Activated T-helper 1 cell treated with anti-CD3 and anti-CD28 coated beads, Interleukin-12 subunit alpha, Interleukin-12 subunit beta, Interleukin-2, Interleukin-4 antibody, amounts not matched to agents 30 ng/mL and 10 ng/mL and 1 ng/mL, durations not matched to agents 14 hours and 24 hours and 36 hours (primary cell): ENCODE measurements at regions not wholly inside any gene's neighbourhood (a gene's known extent, or its start where the extent isn't known, plus 50 kb on each side); places are given as distances from the start of the nearest gene placed in this dataset.

Experiments
- DNase-seq: peaks from one replicate; pipeline ENCODE4 v3.0.0; 2021; ENCODE audit warnings: low spot score
- H3K27ac Mint-ChIP-seq: one replicate; pipeline ENCODE4 v1.8.0; 2021; ENCODE audit warnings: mild to moderate bottlenecking, mixed read lengths
- H3K27me3 Mint-ChIP-seq: one replicate; pipeline ENCODE4 v1.8.0; 2022; ENCODE audit warnings: mild to moderate bottlenecking, moderate library complexity, mixed read lengths; ENCODE audit not compliant: insufficient read depth
- H3K36me3 Mint-ChIP-seq: one replicate; pipeline ENCODE4 v1.8.0; 2021; ENCODE audit warnings: low read depth, mixed read lengths
- H3K4me1 Mint-ChIP-seq: one replicate; pipeline ENCODE4 v1.8.0; 2021; ENCODE audit warnings: low read depth, mixed read lengths
- H3K4me3 Mint-ChIP-seq: one replicate; pipeline ENCODE4 v1.8.0; 2021; ENCODE audit warnings: mild to moderate bottlenecking, moderate library complexity, mixed read lengths
- H3K9me3 Mint-ChIP-seq: one replicate; pipeline ENCODE4 v1.8.0; 2021; ENCODE audit warnings: mixed read lengths
- intact Hi-C: fragments of 100-400 bp; cut with micrococcal nuclease; formaldehyde crosslinking; loops from one replicate; pipeline ENCODE4 v1.15.1; 2024

DNA sequence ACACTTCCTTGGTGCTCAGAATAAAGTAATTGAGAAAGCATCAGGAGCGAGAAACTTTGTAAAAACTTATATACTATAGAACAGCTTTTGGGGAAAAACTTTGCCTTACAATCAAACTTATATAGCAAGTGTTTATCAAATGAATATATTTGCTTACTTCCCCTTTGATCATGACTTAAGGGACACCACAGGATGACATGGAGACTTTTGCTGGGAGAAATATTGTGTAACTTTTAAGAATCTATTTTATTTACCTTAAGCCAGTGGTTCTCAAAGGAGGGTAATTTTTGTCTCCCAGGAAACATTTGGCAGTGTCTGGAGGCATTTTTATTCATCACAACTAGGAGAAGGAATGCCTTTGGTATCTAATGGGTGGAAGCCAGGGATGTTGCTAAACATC, 173.8 kb upstream of the HABP2 start:
- H3K36me3 Mint-ChIP-seq: no peaks in the 10 kb centered on the region
- H3K27ac Mint-ChIP-seq: no peak overlapping the region
- intact Hi-C loops: no loop called here
- no peak for DNase-seq
- H3K27me3 Mint-ChIP-seq: peaks cover 26% of the 10 kb centered on the region
- no peaks in the 10 kb centered on the region for H3K9me3 Mint-ChIP-seq
- peaks cover 14% of the 10 kb centered on the region for H3K4me1 Mint-ChIP-seq
- no peak overlapping the region for H3K4me3 Mint-ChIP-seq

GRCh38 chr10:113381416-113381815, 171.4 kb upstream of the HABP2 start:
- Mint-ChIP-seq H3K9me3 (no peaks in the 10 kb centered on the region), H3K4me3 (no peak overlapping the region), H3K4me1 (peaks cover 14% of the 10 kb centered on the region), H3K27ac (no peak overlapping the region), H3K27me3 (peaks cover 35% of the 10 kb centered on the region), H3K36me3 (no peaks in the 10 kb centered on the region)
- no peak for DNase-seq
- intact Hi-C loops: loop anchor here (10.0 kb wide), 2 partner anchors 257 to 1047 kb away; no protein-coding TSS in a partner anchor

DNA sequence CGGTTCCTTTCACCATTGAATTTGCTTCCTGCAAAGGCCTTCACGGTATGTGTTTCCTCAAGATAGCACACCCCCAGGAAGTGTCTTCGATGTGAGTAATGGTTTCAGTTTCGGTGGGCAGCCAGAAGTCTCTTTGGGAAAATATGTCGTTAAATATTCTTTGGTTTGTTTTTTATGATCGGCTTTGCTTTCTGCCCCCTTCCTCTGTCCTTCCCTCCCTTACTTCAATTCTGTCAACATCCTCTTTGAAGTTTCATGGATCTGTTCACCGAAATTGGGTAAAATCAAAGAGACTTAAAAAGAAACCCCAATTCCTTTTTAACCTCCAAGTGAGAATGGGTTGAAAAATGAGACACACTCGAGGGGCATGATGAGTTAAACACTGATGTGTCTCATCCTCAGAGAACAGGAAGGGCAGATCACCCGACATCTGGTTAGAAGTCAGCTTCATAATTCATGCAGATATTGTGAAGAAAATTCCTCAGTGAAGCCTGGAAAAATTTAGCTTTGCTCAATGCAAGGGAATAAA, 170.8 kb upstream of the HABP2 start:
- Mint-ChIP-seq H3K27ac (no peak overlapping the region), H3K9me3 (no peaks in the 10 kb centered on the region), H3K27me3 (peaks cover 35% of the 10 kb centered on the region), H3K36me3 (no peaks in the 10 kb centered on the region), H3K4me1 (peaks cover 14% of the 10 kb centered on the region), H3K4me3 (peak overlapping the region; percentile 35)
- peak; percentile 0 for DNase-seq
- intact Hi-C loops: loop anchor here (10.0 kb wide), 2 partner anchors 257 to 1047 kb away; no protein-coding TSS in a partner anchor

GRCh38 chr10:113382691-113383090, 170.2 kb upstream of the HABP2 start:
- Mint-ChIP-seq H3K4me1 (peaks cover 14% of the 10 kb centered on the region), H3K27me3 (peaks cover 39% of the 10 kb centered on the region), H3K36me3 (no peaks in the 10 kb centered on the region), H3K9me3 (no peaks in the 10 kb centered on the region), H3K27ac (no peak overlapping the region), H3K4me3 (no peak overlapping the region)
- intact Hi-C loops: loop anchor here (1.0 to 10.0 kb wide), 3 partner anchors 33 to 1048 kb away; no protein-coding TSS in a partner anchor
- DNase-seq: no peak

DNA sequence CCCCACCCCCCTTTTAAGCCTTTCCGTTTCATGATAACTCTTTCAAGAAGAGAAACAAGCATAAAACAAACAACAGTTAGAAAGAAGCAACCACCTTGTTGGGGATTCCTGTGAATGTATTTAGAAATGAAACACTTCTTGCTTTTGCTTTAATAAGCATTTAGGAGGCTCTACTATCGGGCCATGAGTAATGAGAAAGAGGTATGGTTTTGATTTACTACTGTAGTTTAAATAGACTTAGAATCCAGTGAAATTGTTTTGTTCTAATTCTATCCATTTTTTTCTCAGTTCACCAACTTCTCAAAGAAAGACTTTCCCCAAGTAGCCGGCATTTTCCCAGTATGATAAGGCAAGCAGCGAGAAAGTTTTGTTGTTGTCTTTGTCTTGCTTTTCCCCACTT, 168.7 kb upstream of the HABP2 start:
- DNase-seq: no peak
- no peaks in the 10 kb centered on the region for H3K36me3 Mint-ChIP-seq
- intact Hi-C loops: loop anchor here (2.0 to 10.0 kb wide), 3 partner anchors 259 to 1049 kb away; no protein-coding TSS in a partner anchor
- H3K27me3 Mint-ChIP-seq: peaks cover 39% of the 10 kb centered on the region
- H3K4me1 Mint-ChIP-seq: peaks cover 14% of the 10 kb centered on the region
- H3K4me3 Mint-ChIP-seq: no peak overlapping the region
- H3K9me3 Mint-ChIP-seq: no peaks in the 10 kb centered on the region
- no peak overlapping the region for H3K27ac Mint-ChIP-seq

DNA sequence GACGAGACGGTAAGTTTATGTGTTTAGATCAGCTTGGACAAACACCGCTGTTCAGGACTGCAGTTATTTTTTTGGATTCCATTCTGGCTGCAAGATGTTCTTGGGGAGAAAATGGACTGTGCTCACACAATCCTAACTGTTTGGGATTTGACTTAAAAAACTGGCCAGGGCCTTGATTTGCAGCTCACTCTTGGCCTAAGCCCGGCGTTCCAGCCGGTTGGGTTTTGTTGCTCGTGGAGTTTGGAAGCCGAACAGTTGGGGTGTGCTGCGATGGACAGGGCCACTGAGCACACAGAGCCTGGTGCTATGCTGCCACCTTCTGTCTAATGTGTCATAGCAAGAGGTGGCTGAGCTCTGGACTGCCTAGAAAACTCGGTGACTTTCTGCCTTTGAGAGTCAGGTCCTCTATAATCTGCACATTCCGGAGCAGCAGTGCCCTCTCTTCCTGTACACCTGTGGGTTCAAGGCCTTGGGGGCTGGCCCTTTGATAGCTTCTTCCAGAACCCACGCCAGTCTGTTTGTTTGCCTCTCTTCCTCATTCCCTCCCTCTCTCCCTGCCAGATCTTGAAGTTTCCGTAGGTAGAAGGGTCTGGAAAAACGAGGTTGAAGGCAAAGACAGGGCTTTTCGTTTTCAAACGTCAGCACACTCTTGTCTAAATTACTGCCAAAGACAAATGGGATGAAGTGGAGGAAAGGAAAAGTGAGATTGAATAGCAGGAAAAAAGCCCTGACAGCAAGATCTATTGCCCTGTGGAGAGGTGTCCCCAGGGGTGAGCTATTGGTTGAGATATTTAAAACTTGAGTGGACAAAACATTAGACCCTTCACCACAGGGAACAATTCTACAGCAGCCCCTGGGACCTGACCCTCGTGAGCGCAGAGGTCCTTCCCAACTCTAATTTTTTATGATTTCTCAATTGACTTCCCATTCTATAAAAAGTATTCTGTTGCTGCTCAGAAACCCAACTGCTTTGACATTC, 167.5 kb upstream of the HABP2 start:
- Mint-ChIP-seq H3K9me3 (no peaks in the 10 kb centered on the region), H3K27me3 (peaks cover 32% of the 10 kb centered on the region), H3K27ac (no peak overlapping the region), H3K4me1 (peaks cover 14% of the 10 kb centered on the region), H3K4me3 (no peak overlapping the region), H3K36me3 (no peaks in the 10 kb centered on the region)
- DNase-seq: peak; percentile 4
- intact Hi-C loops: loop anchor here (2.0 to 10.0 kb wide), 3 partner anchors 261 to 1051 kb away; no protein-coding TSS in a partner anchor

DNA sequence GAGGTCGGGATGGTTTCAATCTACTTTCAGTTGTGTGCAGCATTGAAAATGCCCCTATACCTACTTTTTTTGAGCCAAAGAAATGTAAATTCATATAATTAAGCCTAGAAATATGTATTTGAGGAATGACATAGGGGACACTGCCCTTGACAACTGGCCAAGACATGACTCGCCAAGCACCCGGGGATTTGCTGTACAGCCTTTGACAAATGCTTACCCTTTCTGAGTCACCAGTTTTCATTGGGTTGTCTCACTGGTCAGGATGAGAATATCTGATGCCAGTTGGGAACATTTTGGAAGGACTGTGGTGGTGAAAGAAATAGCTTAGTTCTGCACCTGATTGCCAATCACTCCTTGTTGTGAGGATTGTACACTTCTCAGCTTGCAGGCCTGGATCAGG, 166.8 kb upstream of the HABP2 start:
- Mint-ChIP-seq H3K27me3 (peaks cover 32% of the 10 kb centered on the region), H3K4me1 (peaks cover 14% of the 10 kb centered on the region), H3K4me3 (no peak overlapping the region), H3K36me3 (no peaks in the 10 kb centered on the region), H3K27ac (no peak overlapping the region), H3K9me3 (no peaks in the 10 kb centered on the region)
- intact Hi-C loops: loop anchor here (10.0 kb wide), 2 partner anchors 261 to 1051 kb away; no protein-coding TSS in a partner anchor
- no peak for DNase-seq

- intact Hi-C loops: loop anchor here (10.0 kb wide), 2 partner anchors 265 to 1055 kb away; no protein-coding TSS in a partner anchor
- DNase-seq: no peak
Observed at GRCh38 chr10:113389969-113390368, 162.9 kb upstream of the HABP2 start.

DNA sequence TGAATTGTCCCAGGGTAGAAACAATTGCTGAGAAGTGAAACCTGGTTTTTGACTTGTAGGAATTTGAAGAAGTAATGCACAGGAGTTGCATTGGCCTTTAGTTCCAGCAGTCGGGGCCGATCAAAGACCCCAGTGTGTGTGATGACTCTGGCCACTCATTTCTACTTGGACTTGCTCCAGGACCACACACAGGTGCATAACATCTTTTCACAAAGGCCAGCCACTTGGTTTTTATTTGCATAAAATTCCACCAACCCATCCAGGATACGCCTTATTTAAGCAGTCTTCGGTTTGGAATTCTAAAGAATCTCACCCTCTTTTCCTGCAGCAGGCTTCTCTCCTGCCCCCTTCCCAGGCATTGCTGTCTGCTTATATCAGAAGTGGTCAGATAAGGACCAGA, 162.0 kb upstream of the HABP2 start:
- Mint-ChIP-seq H3K9me3 (no peaks in the 10 kb centered on the region), H3K36me3 (no peaks in the 10 kb centered on the region), H3K4me1 (no peaks in the 10 kb centered on the region), H3K27me3 (peaks cover 7% of the 10 kb centered on the region), H3K27ac (no peak overlapping the region), H3K4me3 (no peak overlapping the region)
- intact Hi-C loops: no loop called here
- no peak for DNase-seq

More at GRCh38 chr10:113389969-113390368, 162.9 kb upstream of the HABP2 start:
- Mint-ChIP-seq H3K27ac (no peak overlapping the region), H3K36me3 (no peaks in the 10 kb centered on the region), H3K9me3 (no peaks in the 10 kb centered on the region), H3K4me3 (no peak overlapping the region), H3K4me1 (no peaks in the 10 kb centered on the region), H3K27me3 (peaks cover 13% of the 10 kb centered on the region)

GRCh38 chr10:113397047-113397446, 155.8 kb upstream of the HABP2 start:
- H3K27me3 Mint-ChIP-seq: peaks cover 3% of the 10 kb centered on the region
- H3K27ac Mint-ChIP-seq: no peak overlapping the region
- no peaks in the 10 kb centered on the region for H3K9me3 Mint-ChIP-seq
- intact Hi-C loops: no loop called here
- H3K4me3 Mint-ChIP-seq: no peak overlapping the region
- no peaks in the 10 kb centered on the region for H3K4me1 Mint-ChIP-seq
- no peaks in the 10 kb centered on the region for H3K36me3 Mint-ChIP-seq
- DNase-seq: no peak

DNA sequence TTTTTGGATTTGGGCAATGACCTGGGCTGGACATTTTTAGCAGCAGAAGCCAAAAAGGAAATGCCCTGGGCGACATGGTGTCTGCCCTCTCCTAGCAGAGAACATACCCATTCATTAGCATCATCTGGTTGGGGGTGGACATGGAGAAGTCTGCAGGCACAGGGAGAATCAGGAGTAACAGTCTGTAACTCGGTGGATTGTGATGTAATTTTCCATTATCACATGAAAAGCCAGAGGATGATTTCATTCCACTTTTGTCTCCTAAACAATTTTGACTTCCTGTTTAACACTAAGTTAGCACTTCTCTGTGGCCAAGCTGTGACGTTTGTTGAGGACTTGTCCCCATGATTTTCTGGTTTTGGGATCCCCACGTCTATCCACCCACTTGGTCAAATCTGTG, 153.8 kb upstream of the HABP2 start:
- no peak overlapping the region for H3K4me3 Mint-ChIP-seq
- H3K27me3 Mint-ChIP-seq: peaks cover 2% of the 10 kb centered on the region
- H3K9me3 Mint-ChIP-seq: no peaks in the 10 kb centered on the region
- intact Hi-C loops: no loop called here
- H3K4me1 Mint-ChIP-seq: no peaks in the 10 kb centered on the region
- no peak overlapping the region for H3K27ac Mint-ChIP-seq
- DNase-seq: no peak
- H3K36me3 Mint-ChIP-seq: no peaks in the 10 kb centered on the region

GRCh38 chr10:113402602-113403001, 150.3 kb upstream of the HABP2 start:
- no peaks in the 10 kb centered on the region for H3K4me1 Mint-ChIP-seq
- H3K4me3 Mint-ChIP-seq: no peak overlapping the region
- peaks cover 2% of the 10 kb centered on the region for H3K27me3 Mint-ChIP-seq
- intact Hi-C loops: no loop called here
- no peak overlapping the region for H3K27ac Mint-ChIP-seq
- no peak for DNase-seq
- H3K36me3 Mint-ChIP-seq: no peaks in the 10 kb centered on the region
- H3K9me3 Mint-ChIP-seq: no peaks in the 10 kb centered on the region

- Mint-ChIP-seq H3K4me3 (no peak overlapping the region), H3K9me3 (no peaks in the 10 kb centered on the region), H3K27me3 (no peaks in the 10 kb centered on the region), H3K36me3 (no peaks in the 10 kb centered on the region), H3K4me1 (no peaks in the 10 kb centered on the region), H3K27ac (no peak overlapping the region)
- intact Hi-C loops: no loop called here
- DNase-seq: no peak
Observed at GRCh38 chr10:113407218-113407617, 145.6 kb upstream of the HABP2 start.
